ENCODE measurements at regions not wholly inside any gene's neighbourhood (a gene's known extent, or its start where the extent isn't known, plus 50 kb on each side); places are given as distances from the start of the nearest gene placed in this dataset.
"Not testable (repeated sequence)": the region's sequence is repeated elsewhere in the genome, so short reads cannot be mapped to it uniquely, and the experiment has no call there.

GRCh38 chr9:39588500-39589137 is 233.2 kb downstream of the SPATA31A1 start:
- H3K27me3 Mint-ChIP-seq (ENCODE audit: unreplicated experiment), result no peaks in the 10 kb centered on the region
- H3K4me3 Mint-ChIP-seq (ENCODE audit: unreplicated experiment), result no peak overlapping the region
- no peaks in the 10 kb centered on the region for H3K9me3 Mint-ChIP-seq (ENCODE audit: unreplicated experiment)
- H3K36me3 Mint-ChIP-seq (ENCODE audit: unreplicated experiment), result no peaks in the 10 kb centered on the region
- H3K4me1 Mint-ChIP-seq (ENCODE audit: low read depth, unreplicated experiment), result no peaks in the 10 kb centered on the region
- TF ChIP-seq, protein P1, sequence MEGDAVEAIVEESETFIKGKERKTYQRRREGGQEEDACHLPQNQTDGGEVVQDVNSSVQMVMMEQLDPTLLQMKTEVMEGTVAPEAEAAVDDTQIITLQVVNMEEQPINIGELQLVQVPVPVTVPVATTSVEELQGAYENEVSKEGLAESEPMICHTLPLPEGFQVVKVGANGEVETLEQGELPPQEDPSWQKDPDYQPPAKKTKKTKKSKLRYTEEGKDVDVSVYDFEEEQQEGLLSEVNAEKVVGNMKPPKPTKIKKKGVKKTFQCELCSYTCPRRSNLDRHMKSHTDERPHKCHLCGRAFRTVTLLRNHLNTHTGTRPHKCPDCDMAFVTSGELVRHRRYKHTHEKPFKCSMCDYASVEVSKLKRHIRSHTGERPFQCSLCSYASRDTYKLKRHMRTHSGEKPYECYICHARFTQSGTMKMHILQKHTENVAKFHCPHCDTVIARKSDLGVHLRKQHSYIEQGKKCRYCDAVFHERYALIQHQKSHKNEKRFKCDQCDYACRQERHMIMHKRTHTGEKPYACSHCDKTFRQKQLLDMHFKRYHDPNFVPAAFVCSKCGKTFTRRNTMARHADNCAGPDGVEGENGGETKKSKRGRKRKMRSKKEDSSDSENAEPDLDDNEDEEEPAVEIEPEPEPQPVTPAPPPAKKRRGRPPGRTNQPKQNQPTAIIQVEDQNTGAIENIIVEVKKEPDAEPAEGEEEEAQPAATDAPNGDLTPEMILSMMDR (IDR thresholded peaks at IDR 0.05; ENCODE audit: partially characterized antibody, unreplicated experiment), result no peak
- no peak overlapping the region for H3K27ac Mint-ChIP-seq (ENCODE audit: unreplicated experiment)
- DNase-seq, result no peak

DNA sequence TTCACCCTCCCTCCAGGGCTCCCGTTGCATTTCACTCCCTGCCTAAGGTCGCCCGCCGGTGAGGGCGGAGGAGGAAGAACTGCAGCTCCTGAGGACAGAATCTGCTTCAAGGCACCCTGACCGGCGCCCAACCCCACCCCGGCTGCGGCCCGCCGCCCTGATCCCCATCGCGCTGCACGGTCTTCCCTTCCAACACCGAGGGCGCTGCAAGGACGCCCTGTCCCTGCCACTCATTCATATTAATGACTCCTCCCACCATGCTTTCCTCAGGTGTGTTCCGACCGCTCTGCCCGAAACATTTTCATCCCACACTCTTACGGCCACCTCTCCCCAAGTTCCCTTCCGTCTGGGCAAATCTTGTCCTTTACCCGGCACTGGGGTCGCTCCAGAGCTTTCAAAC is 248.6 kb downstream of the SPATA31A1 start:
- DNase-seq; H3K4me3 Mint-ChIP-seq (ENCODE audit: unreplicated experiment); H3K27me3 Mint-ChIP-seq (ENCODE audit: unreplicated experiment); H3K36me3 Mint-ChIP-seq (ENCODE audit: unreplicated experiment); H3K4me1 Mint-ChIP-seq (ENCODE audit: low read depth, unreplicated experiment); H3K27ac Mint-ChIP-seq (ENCODE audit: unreplicated experiment); H3K9me3 Mint-ChIP-seq (ENCODE audit: unreplicated experiment): not testable (repeated sequence)

- not testable (repeated sequence) for H3K27me3 Mint-ChIP-seq (ENCODE audit: unreplicated experiment); H3K36me3 Mint-ChIP-seq (ENCODE audit: unreplicated experiment); H3K27ac Mint-ChIP-seq (ENCODE audit: unreplicated experiment); DNase-seq; H3K9me3 Mint-ChIP-seq (ENCODE audit: unreplicated experiment); H3K4me1 Mint-ChIP-seq (ENCODE audit: low read depth, unreplicated experiment); H3K4me3 Mint-ChIP-seq (ENCODE audit: unreplicated experiment)
These were observed 256.2 kb downstream of the SPATA31A1 start for GRCh38 chr9:39611449-39612231.

- H3K4me3 Mint-ChIP-seq (ENCODE audit: unreplicated experiment); H3K27me3 Mint-ChIP-seq (ENCODE audit: unreplicated experiment); H3K9me3 Mint-ChIP-seq (ENCODE audit: unreplicated experiment); H3K4me1 Mint-ChIP-seq (ENCODE audit: low read depth, unreplicated experiment); H3K27ac Mint-ChIP-seq (ENCODE audit: unreplicated experiment); H3K36me3 Mint-ChIP-seq (ENCODE audit: unreplicated experiment): not testable (repeated sequence)
- DNase-seq, result peak; percentile 15
These were observed 261.0 kb downstream of the SPATA31A1 start for GRCh38 chr9:39616480-39616879.

DNA sequence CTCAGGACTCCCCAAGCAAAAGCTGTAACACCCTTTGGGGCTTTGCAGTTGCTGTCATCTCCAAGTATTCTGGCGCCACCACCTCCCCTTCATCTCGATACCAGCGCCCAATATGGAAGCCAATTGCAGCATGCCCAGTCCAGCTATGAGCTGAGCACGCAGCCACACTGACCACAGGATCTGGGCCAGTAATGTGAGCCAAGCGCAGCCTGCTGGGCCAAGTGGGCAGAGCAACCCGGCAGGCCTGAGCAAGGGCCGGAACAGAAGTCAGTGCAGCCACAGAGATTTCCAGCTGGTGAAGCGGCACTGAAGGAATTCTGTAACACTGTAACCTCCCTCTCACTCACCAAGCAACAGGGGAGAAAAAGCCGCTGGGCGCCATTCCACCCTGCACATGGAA is 268.6 kb downstream of the SPATA31A1 start:
- H3K36me3 Mint-ChIP-seq (ENCODE audit: unreplicated experiment); DNase-seq; H3K4me3 Mint-ChIP-seq (ENCODE audit: unreplicated experiment); H3K27ac Mint-ChIP-seq (ENCODE audit: unreplicated experiment); H3K9me3 Mint-ChIP-seq (ENCODE audit: unreplicated experiment); H3K4me1 Mint-ChIP-seq (ENCODE audit: low read depth, unreplicated experiment); H3K27me3 Mint-ChIP-seq (ENCODE audit: unreplicated experiment): not testable (repeated sequence)

GRCh38 chr9:39632071-39632470 is 276.6 kb downstream of the SPATA31A1 start:
- H3K4me3 Mint-ChIP-seq (ENCODE audit: unreplicated experiment); H3K27ac Mint-ChIP-seq (ENCODE audit: unreplicated experiment); H3K4me1 Mint-ChIP-seq (ENCODE audit: low read depth, unreplicated experiment); H3K36me3 Mint-ChIP-seq (ENCODE audit: unreplicated experiment); DNase-seq; H3K9me3 Mint-ChIP-seq (ENCODE audit: unreplicated experiment); H3K27me3 Mint-ChIP-seq (ENCODE audit: unreplicated experiment): not testable (repeated sequence)

- not testable (repeated sequence) for H3K27ac Mint-ChIP-seq (ENCODE audit: unreplicated experiment); H3K4me3 Mint-ChIP-seq (ENCODE audit: unreplicated experiment); DNase-seq; H3K36me3 Mint-ChIP-seq (ENCODE audit: unreplicated experiment); H3K27me3 Mint-ChIP-seq (ENCODE audit: unreplicated experiment); H3K4me1 Mint-ChIP-seq (ENCODE audit: low read depth, unreplicated experiment); H3K9me3 Mint-ChIP-seq (ENCODE audit: unreplicated experiment)
These were observed 293.6 kb downstream of the SPATA31A1 start for GRCh38 chr9:39649029-39649428.

DNA sequence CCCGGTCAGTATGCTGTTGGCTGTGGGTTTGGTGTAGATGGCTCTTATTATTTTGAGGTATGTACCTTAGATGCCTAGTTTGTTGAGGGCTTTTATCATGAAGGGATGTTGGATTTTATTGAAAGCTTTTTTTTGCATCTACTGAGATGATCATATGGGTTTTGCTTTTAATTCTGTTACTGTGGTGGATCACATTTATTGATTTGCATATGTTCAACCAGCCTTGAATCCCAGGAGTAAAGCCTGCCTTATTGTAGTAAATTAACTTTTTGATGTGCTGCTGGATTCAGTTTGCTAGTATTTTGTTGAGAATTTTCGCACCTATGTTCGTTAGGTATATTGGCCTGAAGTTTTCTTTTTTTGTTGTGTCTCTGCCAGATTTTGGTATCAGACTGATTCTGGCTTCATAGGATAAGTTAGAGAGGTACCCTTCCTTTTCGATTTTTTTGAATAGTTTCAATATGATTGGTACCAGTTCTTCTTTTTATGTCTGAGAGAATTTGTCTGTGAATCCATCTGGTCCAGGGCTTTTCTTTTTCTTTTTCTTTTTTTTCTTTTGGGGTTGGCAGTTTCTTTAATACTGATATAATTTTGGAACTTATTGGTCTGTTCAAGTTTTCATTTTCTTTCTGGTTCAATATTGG is 301.6 kb downstream of the SPATA31A1 start:
- not testable (repeated sequence) for H3K36me3 Mint-ChIP-seq (ENCODE audit: unreplicated experiment); H3K27me3 Mint-ChIP-seq (ENCODE audit: unreplicated experiment); H3K4me3 Mint-ChIP-seq (ENCODE audit: unreplicated experiment); H3K4me1 Mint-ChIP-seq (ENCODE audit: low read depth, unreplicated experiment); H3K9me3 Mint-ChIP-seq (ENCODE audit: unreplicated experiment); H3K27ac Mint-ChIP-seq (ENCODE audit: unreplicated experiment); DNase-seq

GRCh38 chr9:39663020-39663419 is 307.6 kb downstream of the SPATA31A1 start:
- not testable (repeated sequence) for H3K9me3 Mint-ChIP-seq (ENCODE audit: unreplicated experiment); H3K27me3 Mint-ChIP-seq (ENCODE audit: unreplicated experiment); H3K4me3 Mint-ChIP-seq (ENCODE audit: unreplicated experiment); H3K27ac Mint-ChIP-seq (ENCODE audit: unreplicated experiment); H3K4me1 Mint-ChIP-seq (ENCODE audit: low read depth, unreplicated experiment); H3K36me3 Mint-ChIP-seq (ENCODE audit: unreplicated experiment); DNase-seq

DNA sequence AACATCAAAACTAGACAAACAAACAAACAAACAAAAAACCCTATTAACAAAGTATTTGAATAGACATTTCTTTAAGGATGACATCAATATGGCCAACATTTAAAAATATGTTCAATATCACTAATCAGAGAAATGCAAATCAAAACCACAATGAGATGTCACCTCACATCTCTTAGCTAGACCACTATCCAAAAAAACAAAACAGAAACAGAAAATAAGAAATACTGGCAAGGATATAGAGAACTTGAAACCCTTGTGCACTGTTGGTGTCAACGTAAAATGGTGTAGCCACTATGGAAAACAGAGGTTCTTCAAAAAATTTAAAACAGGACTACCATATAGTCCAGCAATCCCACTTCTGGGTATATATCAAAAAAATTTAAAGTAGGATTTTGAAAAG is 308.2 kb downstream of the SPATA31A1 start:
- not testable (repeated sequence) for H3K36me3 Mint-ChIP-seq (ENCODE audit: unreplicated experiment); H3K9me3 Mint-ChIP-seq (ENCODE audit: unreplicated experiment); H3K4me1 Mint-ChIP-seq (ENCODE audit: low read depth, unreplicated experiment); DNase-seq; H3K4me3 Mint-ChIP-seq (ENCODE audit: unreplicated experiment); H3K27ac Mint-ChIP-seq (ENCODE audit: unreplicated experiment); H3K27me3 Mint-ChIP-seq (ENCODE audit: unreplicated experiment)

DNA sequence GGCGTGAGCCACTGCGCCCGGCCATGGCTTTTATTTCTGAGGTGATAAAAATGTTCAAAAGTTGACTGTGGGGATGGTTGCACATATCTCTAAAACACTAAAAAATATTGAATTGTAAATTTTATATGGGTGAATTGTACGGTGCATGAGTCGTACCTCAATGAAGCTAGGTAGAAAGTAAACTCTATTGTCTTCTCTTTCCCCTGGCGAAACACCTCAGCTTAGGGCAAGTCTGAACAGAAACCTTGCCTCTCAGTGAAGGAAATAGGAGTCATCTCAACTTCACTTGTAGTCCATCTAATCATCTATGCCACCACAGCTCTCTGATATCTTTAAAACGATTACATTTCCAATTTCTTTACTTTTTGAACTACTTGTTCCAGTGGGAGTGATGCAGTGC is 309.6 kb downstream of the SPATA31A1 start:
- H3K27ac Mint-ChIP-seq (ENCODE audit: unreplicated experiment); DNase-seq; H3K36me3 Mint-ChIP-seq (ENCODE audit: unreplicated experiment); H3K9me3 Mint-ChIP-seq (ENCODE audit: unreplicated experiment); H3K4me3 Mint-ChIP-seq (ENCODE audit: unreplicated experiment); H3K27me3 Mint-ChIP-seq (ENCODE audit: unreplicated experiment); H3K4me1 Mint-ChIP-seq (ENCODE audit: low read depth, unreplicated experiment): not testable (repeated sequence)
